ENCODE measurements at regions not wholly inside any gene's neighbourhood (a gene's known extent, or its start where the extent isn't known, plus 50 kb on each side); places are given as distances from the start of the nearest gene placed in this dataset.
"Not testable (repeated sequence)": the region's sequence is repeated elsewhere in the genome, so short reads cannot be mapped to it uniquely, and the experiment has no call there.

- not testable (repeated sequence) for DNase-seq
These were observed 75.8 kb upstream of the ZNF337 start for GRCh38 chr20:25772437-25772836.

DNA sequence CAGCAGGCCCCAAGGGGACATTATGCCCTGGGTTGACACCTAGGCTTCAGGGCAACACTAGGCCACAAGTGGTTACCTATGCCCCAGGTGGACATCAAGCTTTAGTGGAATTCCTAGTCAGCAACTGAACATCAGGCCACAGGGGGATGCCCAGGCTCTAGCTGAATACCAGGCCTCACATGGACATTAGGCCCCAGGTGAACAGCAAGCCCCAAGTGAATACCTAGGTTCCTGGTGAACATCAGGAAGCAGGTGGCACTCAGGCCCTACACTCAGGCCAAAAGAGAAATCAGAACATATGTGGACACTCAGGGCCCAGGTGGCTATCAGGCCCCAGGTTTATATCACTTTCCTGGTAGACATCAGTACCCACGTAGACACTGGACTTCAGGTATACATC lies 75.2 kb upstream of the ZNF337 start:
- DNase-seq, result not testable (repeated sequence)

- no peak for DNase-seq
These were observed 64.9 kb upstream of the ZNF337 start for GRCh38 chr20:25761596-25761995.

- not testable (repeated sequence) for DNase-seq
These were observed 64.4 kb upstream of the ZNF337 start for GRCh38 chr20:25761046-25761445.

DNA sequence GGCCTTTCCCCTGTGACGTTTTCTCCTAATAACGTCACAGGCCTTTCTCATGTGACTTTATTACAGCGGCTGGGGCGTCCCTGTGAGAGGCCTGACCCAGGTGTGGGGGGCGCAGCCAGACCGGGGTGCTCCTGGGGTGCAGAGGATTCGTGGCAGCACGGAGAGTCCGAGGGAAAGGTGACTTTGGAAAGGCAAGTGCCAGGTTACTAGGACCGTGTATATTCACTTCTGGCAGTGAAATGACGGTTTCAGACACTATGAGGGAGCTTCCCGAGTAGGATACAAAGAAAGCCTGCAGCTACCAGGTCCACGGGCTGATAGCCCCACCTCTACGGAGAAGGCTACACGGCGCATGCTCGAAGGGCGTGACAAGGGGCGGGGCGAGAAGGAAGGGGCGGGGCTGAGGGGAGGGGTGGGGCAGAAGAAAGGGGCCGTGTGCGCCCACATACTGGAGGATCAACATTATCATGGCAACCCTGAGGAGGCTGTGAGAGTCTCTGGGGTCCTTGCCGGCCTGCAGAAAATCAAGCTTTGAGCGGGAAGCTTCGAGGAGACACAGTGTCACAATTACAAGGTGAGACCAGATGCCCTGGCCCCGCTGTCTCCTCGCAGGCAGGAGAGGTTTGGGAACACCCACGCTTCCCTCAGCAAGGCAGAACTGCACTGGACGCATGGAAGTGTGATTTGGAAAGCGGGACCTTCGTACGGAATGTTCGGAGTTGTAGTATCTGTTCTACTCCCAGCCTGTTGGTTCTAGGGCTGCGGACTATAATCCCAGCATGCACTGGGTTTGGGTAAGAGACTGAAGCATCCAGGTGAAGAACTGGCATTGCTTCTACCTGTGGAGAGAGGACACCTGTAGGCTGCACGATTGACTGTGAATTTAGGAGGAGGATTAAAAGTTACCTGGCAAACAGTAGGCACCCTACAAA lies 54.4 kb upstream of the ZNF337 start:
- DNase-seq, result peak; percentile 91

- no peak for DNase-seq
These were observed 53.6 kb upstream of the ZNF337 start for GRCh38 chr20:25750220-25750764.

DNA sequence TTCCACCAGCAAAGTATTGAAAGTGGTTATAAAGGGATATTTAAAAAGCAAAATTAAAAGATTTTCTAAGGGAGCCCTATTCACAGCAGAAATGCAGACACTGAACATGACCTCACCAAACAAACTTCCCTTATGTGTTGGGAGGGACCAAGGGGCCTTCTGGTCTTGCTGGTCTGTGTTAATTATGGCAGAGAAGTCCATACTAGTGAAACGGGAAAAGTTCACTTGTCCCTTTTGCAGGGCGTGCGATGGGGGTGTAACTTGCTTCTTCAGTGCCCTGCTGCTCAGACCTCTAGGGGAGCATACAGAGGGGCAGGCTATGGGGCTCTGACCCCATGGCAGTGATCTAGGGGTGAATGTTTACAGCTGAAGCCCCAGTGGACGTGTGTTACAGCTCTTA lies 53.0 kb upstream of the ZNF337 start:
- no peak for DNase-seq

All from NCI-H2227 treated with DMSO at 0.1 percent for 48 hours (cell line).